ENCODE measurements at regions not wholly inside any gene's neighbourhood (a gene's known extent, or its start where the extent isn't known, plus 50 kb on each side); places are given as distances from the start of the nearest gene placed in this dataset.
A peak's percentile ranks its signal among the peaks of the same experiment; 100 is the strongest.
"Not testable (repeated sequence)": the region's sequence is repeated elsewhere in the genome, so short reads cannot be mapped to it uniquely, and the experiment has no call there.

DNA sequence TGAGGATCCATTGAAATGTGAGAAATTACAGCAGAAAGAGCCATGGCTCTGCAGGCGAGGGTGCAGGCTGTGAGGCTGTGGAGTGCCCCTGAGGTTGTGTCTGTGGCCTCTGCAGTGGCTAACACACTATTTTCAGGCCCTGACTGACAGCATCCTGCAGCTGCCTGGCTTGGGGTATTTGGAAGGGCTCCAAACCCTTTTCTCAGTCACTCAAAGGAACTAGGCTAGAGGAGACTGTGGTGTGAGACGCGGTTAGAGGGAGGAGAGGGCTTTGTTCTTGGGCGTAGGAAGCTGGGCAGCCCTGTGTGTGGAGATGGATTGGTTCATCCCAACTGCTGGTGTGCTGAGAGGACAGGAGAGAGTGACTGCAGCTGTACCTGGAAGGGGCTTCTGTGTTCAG lies 134.9 kb downstream of the RAMP3 start:
- no peak for DNase-seq (ENCODE audit: low read depth)
- TF ChIP-seq, protein P1, sequence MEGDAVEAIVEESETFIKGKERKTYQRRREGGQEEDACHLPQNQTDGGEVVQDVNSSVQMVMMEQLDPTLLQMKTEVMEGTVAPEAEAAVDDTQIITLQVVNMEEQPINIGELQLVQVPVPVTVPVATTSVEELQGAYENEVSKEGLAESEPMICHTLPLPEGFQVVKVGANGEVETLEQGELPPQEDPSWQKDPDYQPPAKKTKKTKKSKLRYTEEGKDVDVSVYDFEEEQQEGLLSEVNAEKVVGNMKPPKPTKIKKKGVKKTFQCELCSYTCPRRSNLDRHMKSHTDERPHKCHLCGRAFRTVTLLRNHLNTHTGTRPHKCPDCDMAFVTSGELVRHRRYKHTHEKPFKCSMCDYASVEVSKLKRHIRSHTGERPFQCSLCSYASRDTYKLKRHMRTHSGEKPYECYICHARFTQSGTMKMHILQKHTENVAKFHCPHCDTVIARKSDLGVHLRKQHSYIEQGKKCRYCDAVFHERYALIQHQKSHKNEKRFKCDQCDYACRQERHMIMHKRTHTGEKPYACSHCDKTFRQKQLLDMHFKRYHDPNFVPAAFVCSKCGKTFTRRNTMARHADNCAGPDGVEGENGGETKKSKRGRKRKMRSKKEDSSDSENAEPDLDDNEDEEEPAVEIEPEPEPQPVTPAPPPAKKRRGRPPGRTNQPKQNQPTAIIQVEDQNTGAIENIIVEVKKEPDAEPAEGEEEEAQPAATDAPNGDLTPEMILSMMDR (conservative IDR thresholded peaks at IDR 0.05; ENCODE audit: low read length): no peak
- no peak overlapping the region for H3K4me3 ChIP-seq (ENCODE audit: low read length)

DNA sequence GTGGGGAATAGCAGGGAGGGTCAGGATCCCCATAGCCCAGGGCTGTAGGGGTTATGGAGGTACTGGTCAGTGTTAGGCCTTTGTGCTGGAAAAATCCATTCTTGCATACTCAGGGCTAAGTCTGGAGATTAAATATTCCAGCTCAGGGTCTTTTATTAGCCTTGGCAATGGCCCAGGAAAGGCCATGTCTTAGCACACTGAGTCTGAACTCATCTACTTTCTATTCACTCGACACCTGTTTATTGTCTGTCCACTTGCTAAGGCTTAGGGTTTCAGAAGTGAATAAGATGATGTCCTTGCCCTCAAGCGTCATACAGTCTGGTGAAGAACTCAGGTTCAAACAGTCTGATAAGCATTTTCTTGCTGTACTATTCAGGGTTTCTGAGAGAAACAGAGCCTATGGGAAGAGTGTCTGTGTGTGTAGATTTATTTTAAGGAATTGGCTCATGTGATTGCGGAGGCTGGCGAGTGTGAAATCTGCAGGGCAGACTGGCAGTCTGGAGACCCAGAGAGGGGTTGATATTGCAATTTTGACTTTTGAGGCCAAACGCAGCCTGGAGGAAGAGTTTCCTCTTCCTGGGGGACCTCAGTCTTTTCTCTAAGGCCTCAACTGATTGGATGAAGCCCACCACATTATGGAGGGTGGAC lies 135.8 kb downstream of the RAMP3 start:
- no peak overlapping the region for H3K4me3 ChIP-seq (ENCODE audit: low read length)
- no peak for DNase-seq (ENCODE audit: low read depth)
- TF ChIP-seq, protein P1 (conservative IDR thresholded peaks at IDR 0.05; ENCODE audit: low read length): no peak

DNA sequence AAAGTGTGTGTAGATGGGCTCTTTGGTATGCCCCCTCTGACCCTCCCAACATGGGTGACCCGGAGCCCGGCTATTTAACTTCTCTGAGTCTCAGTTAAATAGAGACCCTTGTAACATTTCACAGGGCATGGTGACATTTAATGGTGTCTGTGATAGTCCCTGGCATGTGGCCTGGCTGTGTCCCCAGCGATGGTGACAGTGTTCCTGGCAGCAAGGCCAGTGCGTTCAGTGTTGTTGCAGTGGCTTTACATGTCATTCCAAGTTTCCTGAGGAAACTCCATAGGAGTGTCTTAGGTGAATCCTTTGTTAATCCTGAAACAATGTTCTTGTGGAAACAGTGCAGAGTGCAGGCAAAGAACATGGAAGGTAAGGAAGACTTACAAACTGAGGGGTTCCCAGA lies 137.0 kb downstream of the RAMP3 start:
- TF ChIP-seq, protein P1 (conservative IDR thresholded peaks at IDR 0.05; ENCODE audit: low read length): no peak
- no peak for DNase-seq (ENCODE audit: low read depth)
- no peak overlapping the region for H3K4me3 ChIP-seq (ENCODE audit: low read length)

DNA sequence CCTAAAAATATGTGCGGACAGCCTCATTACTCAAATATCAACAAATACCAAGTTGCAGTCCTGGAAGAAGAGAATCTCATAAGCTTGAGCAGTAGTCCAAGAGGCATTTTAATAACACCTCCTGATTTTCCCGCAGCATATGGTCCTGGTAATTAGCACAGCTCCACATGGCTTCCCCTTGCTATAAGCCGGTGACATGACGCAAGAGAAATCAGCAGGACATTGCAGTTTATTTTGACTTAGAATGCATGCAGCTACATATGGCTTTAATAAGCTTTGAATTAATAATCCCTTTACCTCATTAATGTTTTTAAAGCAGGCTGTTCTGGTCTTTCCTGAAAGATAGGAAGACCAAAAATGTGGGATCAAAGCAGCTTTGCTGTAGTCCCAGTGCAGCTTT lies 137.6 kb downstream of the RAMP3 start:
- no peak overlapping the region for H3K4me3 ChIP-seq (ENCODE audit: low read length)
- DNase-seq (ENCODE audit: low read depth): peak; percentile 3
- TF ChIP-seq, protein P1 (conservative IDR thresholded peaks at IDR 0.05; ENCODE audit: low read length): no peak

DNA sequence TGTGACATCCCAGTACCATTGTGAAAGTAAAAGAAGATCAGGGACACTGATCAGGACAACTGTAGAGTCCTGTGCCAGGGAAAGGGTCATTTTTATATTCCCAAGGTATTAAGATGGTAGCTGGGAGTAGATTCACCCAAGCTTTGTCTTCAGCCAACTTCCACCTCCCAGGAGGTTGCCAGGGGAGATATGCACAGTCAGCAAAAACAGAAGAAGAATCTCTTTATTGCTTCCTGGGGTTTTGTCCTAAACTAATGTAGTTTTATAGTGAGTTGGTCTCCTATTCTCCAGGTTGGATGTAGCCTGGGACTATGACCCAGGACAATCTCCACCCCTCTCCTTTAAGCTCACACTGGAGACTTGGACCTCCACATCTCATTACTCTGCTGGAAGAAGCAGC lies 139.2 kb downstream of the RAMP3 start:
- TF ChIP-seq, protein P1 (conservative IDR thresholded peaks at IDR 0.05; ENCODE audit: low read length): no peak
- DNase-seq (ENCODE audit: low read depth): no peak
- H3K4me3 ChIP-seq (ENCODE audit: low read length): no peak overlapping the region

DNA sequence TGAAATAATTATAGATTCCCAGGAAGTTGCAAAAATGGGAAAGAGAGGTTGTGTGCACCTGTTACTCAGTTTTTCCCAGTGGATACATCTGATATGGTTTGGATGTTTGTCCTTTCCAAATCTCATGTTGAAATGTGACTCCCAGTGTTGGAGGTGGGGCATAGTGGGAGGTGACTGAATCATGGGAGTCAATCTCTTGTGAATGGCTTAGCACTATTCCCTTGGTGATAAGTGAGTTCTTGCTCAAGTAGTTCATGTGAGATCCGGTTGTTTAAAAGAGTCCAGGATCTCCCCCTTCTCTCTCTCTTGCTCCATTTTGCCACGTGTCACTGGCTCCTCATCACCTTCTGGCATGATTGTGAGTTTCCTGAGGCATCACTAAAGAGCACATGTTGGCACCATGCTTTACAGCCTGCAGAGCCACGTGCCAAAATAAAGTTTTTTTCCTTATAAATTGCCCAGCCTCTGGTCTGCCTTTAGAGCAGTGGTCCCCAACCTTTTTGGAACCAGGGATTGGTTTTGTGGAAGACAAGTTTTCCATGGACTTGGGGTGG lies 149.2 kb downstream of the RAMP3 start:
- no peak for DNase-seq (ENCODE audit: low read depth)
- TF ChIP-seq, protein P1 (conservative IDR thresholded peaks at IDR 0.05; ENCODE audit: low read length): no peak
- no peak overlapping the region for H3K4me3 ChIP-seq (ENCODE audit: low read length)

DNA sequence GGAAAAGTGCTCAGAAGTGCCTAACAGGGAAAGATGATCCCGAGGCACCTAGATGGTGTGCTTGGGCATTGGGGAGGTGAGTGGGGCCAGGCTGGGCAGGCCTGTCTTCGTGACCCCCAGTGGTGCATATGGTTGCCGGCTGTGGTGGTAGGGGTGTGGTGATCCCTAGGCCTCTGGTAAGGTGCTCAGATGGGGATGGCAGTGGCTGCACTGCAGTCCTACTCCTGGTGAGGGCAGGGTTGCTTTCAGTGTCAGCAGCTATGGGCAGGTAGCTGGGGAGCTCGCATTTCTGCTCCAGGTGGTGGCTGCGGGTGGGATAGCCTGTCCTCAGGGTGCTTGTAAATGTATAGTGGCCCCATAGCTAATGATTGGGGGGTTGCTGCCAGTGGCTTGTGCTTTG lies 154.0 kb downstream of the RAMP3 start:
- no peak overlapping the region for H3K4me3 ChIP-seq (ENCODE audit: low read length)
- TF ChIP-seq, protein P1 (conservative IDR thresholded peaks at IDR 0.05; ENCODE audit: low read length): no peak
- no peak for DNase-seq (ENCODE audit: low read depth)

DNA sequence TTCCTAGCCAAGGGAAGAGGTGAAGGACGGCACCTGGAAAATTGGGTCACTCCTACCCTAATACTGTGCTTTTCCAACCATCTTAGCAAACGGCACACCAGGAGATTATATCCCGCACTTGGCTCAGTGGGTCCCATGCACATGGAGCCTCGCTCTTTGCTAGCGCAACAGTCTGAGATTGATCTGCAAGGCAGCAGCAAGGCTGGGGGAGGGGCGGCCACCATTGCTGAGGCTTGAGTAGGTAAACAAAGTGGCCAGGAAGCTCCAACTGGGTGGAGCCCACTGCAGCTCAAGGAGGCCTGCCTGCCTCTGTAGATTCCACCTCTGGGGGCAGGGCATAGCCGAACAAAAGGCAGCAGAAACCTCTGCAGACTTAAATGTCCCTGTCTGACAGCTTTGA lies 157.9 kb downstream of the RAMP3 start:
- not testable (repeated sequence) for DNase-seq (ENCODE audit: low read depth); H3K4me3 ChIP-seq (ENCODE audit: low read length)
